Activated B cell treated with CpG ODN at 0.5 μM for 24 hours (primary cell): ENCODE measurements at regions not wholly inside any gene's neighbourhood (a gene's known extent, or its start where the extent isn't known, plus 50 kb on each side); places are given as distances from the start of the nearest gene placed in this dataset.

ENCODE experiments used
- ATAC-seq: fragments of 200-7000 bp; cut with Tn5 transposase; one replicate; pipeline ENCODE4 v1.10.0; 2021; ENCODE audit warnings: low read depth, mild to moderate bottlenecking, moderate library complexity
- CTCF ChIA-PET: fragments of 350-600 bp; sonication (Branson Sonifier 250); formaldehyde crosslinking; loops from one replicate; lab custom pipeline; 2021; ENCODE audit warnings: antibody characterized with exemption; lab: Charles Lee
- POLR2A ChIA-PET: fragments of 350-600 bp; sonication (Branson Sonifier 250); formaldehyde crosslinking; loops from one replicate; lab custom pipeline; 2021; ENCODE audit warnings: antibody characterized with exemption; lab: Charles Lee
- DNase-seq: peaks from one replicate; pipeline ENCODE4 v3.0.0; 2022
- H3K27ac Mint-ChIP-seq: one replicate; pipeline ENCODE4 v1.8.0; 2020; ENCODE audit warnings: mixed read lengths
- H3K27me3 Mint-ChIP-seq: one replicate; pipeline ENCODE4 v1.8.0; 2021; ENCODE audit warnings: mixed read lengths
- H3K36me3 Mint-ChIP-seq: one replicate; pipeline ENCODE4 v1.8.0; 2021; ENCODE audit warnings: low read depth, mixed read lengths
- H3K4me1 Mint-ChIP-seq: one replicate; pipeline ENCODE4 v1.8.0; 2021; ENCODE audit warnings: mixed read lengths
- H3K4me3 Mint-ChIP-seq: one replicate; pipeline ENCODE4 v1.8.0; 2020; ENCODE audit warnings: mild to moderate bottlenecking, mixed read lengths
- H3K9me3 Mint-ChIP-seq: one replicate; pipeline ENCODE4 v1.8.0; 2020; ENCODE audit warnings: mixed read lengths
- CTCF ChIP-seq: fragments of 200-600 bp; IDR thresholded peaks from one replicate; pipeline ENCODE4 v1.8.0; 2022; ENCODE audit warnings: antibody characterized with exemption, mild to moderate bottlenecking
- intact Hi-C: fragments of 100-400 bp; cut with micrococcal nuclease; formaldehyde crosslinking; loops from one replicate; pipeline ENCODE4 v1.15.1; 2024

GRCh38 chr5:115064380-115064779 is 105.3 kb downstream of the TRIM36 start:
- Mint-ChIP-seq H3K27me3 (no peaks in the 10 kb centered on the region), H3K36me3 (no peaks in the 10 kb centered on the region), H3K4me3 (no peak overlapping the region), H3K27ac (no peak overlapping the region), H3K4me1 (peaks cover 11% of the 10 kb centered on the region), H3K9me3 (no peaks in the 10 kb centered on the region)
- ChIA-PET POLR2A (no interaction called here), CTCF (no interaction called here)
- ATAC-seq (no peak), DNase-seq (no peak)
- TF ChIP-seq CTCF: no peak
- intact Hi-C loops: no loop called here

GRCh38 chr5:115054387-115054951 is 115.2 kb downstream of the TRIM36 start:
- Mint-ChIP-seq H3K36me3 (no peaks in the 10 kb centered on the region), H3K4me1 (no peaks in the 10 kb centered on the region), H3K9me3 (no peaks in the 10 kb centered on the region), H3K4me3 (no peak overlapping the region), H3K27me3 (peaks cover 3% of the 10 kb centered on the region), H3K27ac (no peak overlapping the region)
- CTCF ChIA-PET: no interaction called here
- ATAC-seq (no peak), DNase-seq (no peak)
- no peak for TF ChIP-seq CTCF
- POLR2A ChIA-PET: no interaction called here
- intact Hi-C loops: no loop called here

- no peaks in the 10 kb centered on the region for H3K4me1 Mint-ChIP-seq
- no peak overlapping the region for H3K27ac Mint-ChIP-seq
- POLR2A ChIA-PET: no interaction called here
- no peak for DNase-seq
- intact Hi-C loops: no loop called here
- no peaks in the 10 kb centered on the region for H3K9me3 Mint-ChIP-seq
- CTCF ChIA-PET: interaction anchor here (0.6 kb wide), 1 partner anchor 73 kb away, joined by 4 read pairs; no protein-coding TSS in a partner anchor
- H3K36me3 Mint-ChIP-seq: no peaks in the 10 kb centered on the region
- no peak for TF ChIP-seq CTCF
- H3K4me3 Mint-ChIP-seq: no peak overlapping the region
- peaks cover 1% of the 10 kb centered on the region for H3K27me3 Mint-ChIP-seq
- ATAC-seq: no peak
Observed at GRCh38 chr5:115052948-115053347, 116.8 kb downstream of the TRIM36 start.

GRCh38 chr5:115050866-115051265 is 118.8 kb downstream of the TRIM36 start:
- H3K36me3 Mint-ChIP-seq: no peaks in the 10 kb centered on the region
- TF ChIP-seq CTCF: no peak
- DNase-seq (no peak), ATAC-seq (no peak)
- no peak overlapping the region for H3K27ac Mint-ChIP-seq
- POLR2A ChIA-PET: no interaction called here
- no peaks in the 10 kb centered on the region for H3K4me1 Mint-ChIP-seq
- no peak overlapping the region for H3K4me3 Mint-ChIP-seq
- H3K27me3 Mint-ChIP-seq: peaks cover 1% of the 10 kb centered on the region
- H3K9me3 Mint-ChIP-seq: no peaks in the 10 kb centered on the region
- CTCF ChIA-PET: no interaction called here
- intact Hi-C loops: no loop called here

GRCh38 chr5:115033861-115034260 is 135.8 kb downstream of the TRIM36 start:
- peaks cover 6% of the 10 kb centered on the region for H3K27me3 Mint-ChIP-seq
- TF ChIP-seq CTCF: no peak
- intact Hi-C loops: loop anchor here (5.0 kb wide), 2 partner anchors 137 to 1357 kb away; no protein-coding TSS in a partner anchor
- H3K27ac Mint-ChIP-seq: no peak overlapping the region
- H3K4me1 Mint-ChIP-seq: no peaks in the 10 kb centered on the region
- DNase-seq (no peak), ATAC-seq (no peak)
- no peaks in the 10 kb centered on the region for H3K36me3 Mint-ChIP-seq
- H3K4me3 Mint-ChIP-seq: no peak overlapping the region
- CTCF ChIA-PET: interaction anchor here (1.2 kb wide), 2 partner anchors 56 to 584 kb away, joined by 3 read pairs; no protein-coding TSS in a partner anchor
- POLR2A ChIA-PET: no interaction called here
- peaks cover 18% of the 10 kb centered on the region for H3K9me3 Mint-ChIP-seq
